ENCODE measurements at regions not wholly inside any gene's neighbourhood (a gene's known extent, or its start where the extent isn't known, plus 50 kb on each side); places are given as distances from the start of the nearest gene placed in this dataset.
"Not testable (repeated sequence)": the region's sequence is repeated elsewhere in the genome, so short reads cannot be mapped to it uniquely, and the experiment has no call there.

GRCh38 chr4:163693776-163694175 lies 199.3 kb downstream of the TMA16 start:
- no peaks in the 10 kb centered on the region for H3K27me3 ChIP-seq (replicated peaks; ENCODE audit: control insufficient read depth, insufficient read depth, low read length)
- H3K9ac ChIP-seq (ENCODE audit: low read length), result peak overlapping the region; percentile 25
- peaks cover 18% of the 10 kb centered on the region for H3K4me1 ChIP-seq (ENCODE audit: control insufficient read depth, insufficient read depth, low read length)
- DNase-seq (ENCODE audit: low read depth), result no peak
- no peaks in the 10 kb centered on the region for H3K9me3 ChIP-seq (ENCODE audit: control insufficient read depth, low read length)
- no peaks in the 10 kb centered on the region for H3K36me3 ChIP-seq (ENCODE audit: control insufficient read depth, insufficient read depth, low read length, severe bottlenecking)
- H3K4me3 ChIP-seq (ENCODE audit: low read length), result no peak overlapping the region

- no peak overlapping the region for H3K4me3 ChIP-seq (ENCODE audit: low read length)
- H3K36me3 ChIP-seq (ENCODE audit: control insufficient read depth, insufficient read depth, low read length, severe bottlenecking), result no peaks in the 10 kb centered on the region
- no peaks in the 10 kb centered on the region for H3K27me3 ChIP-seq (replicated peaks; ENCODE audit: control insufficient read depth, insufficient read depth, low read length)
- no peaks in the 10 kb centered on the region for H3K9me3 ChIP-seq (ENCODE audit: control insufficient read depth, low read length)
- no peak for DNase-seq (ENCODE audit: low read depth)
- H3K9ac ChIP-seq (ENCODE audit: low read length), result peak overlapping the region; percentile 25
- peaks cover 18% of the 10 kb centered on the region for H3K4me1 ChIP-seq (ENCODE audit: control insufficient read depth, insufficient read depth, low read length)
Observed at GRCh38 chr4:163694385-163694784, 199.9 kb downstream of the TMA16 start.

GRCh38 chr4:163697121-163697520 lies 202.6 kb downstream of the TMA16 start:
- Histone ChIP-seq H3K4me1 (ENCODE audit: control insufficient read depth, insufficient read depth, low read length) (peaks cover 18% of the 10 kb centered on the region), H3K27me3 (replicated peaks; ENCODE audit: control insufficient read depth, insufficient read depth, low read length) (no peaks in the 10 kb centered on the region), H3K9me3 (ENCODE audit: control insufficient read depth, low read length) (no peaks in the 10 kb centered on the region), H3K9ac (ENCODE audit: low read length) (no peak overlapping the region), H3K36me3 (ENCODE audit: control insufficient read depth, insufficient read depth, low read length, severe bottlenecking) (no peaks in the 10 kb centered on the region), H3K4me3 (ENCODE audit: low read length) (no peak overlapping the region)
- no peak for DNase-seq (ENCODE audit: low read depth)

- H3K4me3 ChIP-seq (ENCODE audit: low read length); H3K9me3 ChIP-seq (ENCODE audit: control insufficient read depth, low read length); H3K36me3 ChIP-seq (ENCODE audit: control insufficient read depth, insufficient read depth, low read length, severe bottlenecking); H3K9ac ChIP-seq (ENCODE audit: low read length); H3K27me3 ChIP-seq (replicated peaks; ENCODE audit: control insufficient read depth, insufficient read depth, low read length); H3K4me1 ChIP-seq (ENCODE audit: control insufficient read depth, insufficient read depth, low read length); DNase-seq (ENCODE audit: low read depth): not testable (repeated sequence)
Observed at GRCh38 chr4:163700383-163700782, 205.9 kb downstream of the TMA16 start.

- Histone ChIP-seq H3K27me3 (replicated peaks; ENCODE audit: control insufficient read depth, insufficient read depth, low read length) (no peaks in the 10 kb centered on the region), H3K9ac (ENCODE audit: low read length) (no peak overlapping the region), H3K4me3 (ENCODE audit: low read length) (no peak overlapping the region), H3K9me3 (ENCODE audit: control insufficient read depth, low read length) (no peaks in the 10 kb centered on the region), H3K36me3 (ENCODE audit: control insufficient read depth, insufficient read depth, low read length, severe bottlenecking) (no peaks in the 10 kb centered on the region), H3K4me1 (ENCODE audit: control insufficient read depth, insufficient read depth, low read length) (no peaks in the 10 kb centered on the region)
- DNase-seq (ENCODE audit: low read depth), result no peak
Observed at GRCh38 chr4:163701916-163702315, 207.4 kb downstream of the TMA16 start.

- H3K36me3 ChIP-seq (ENCODE audit: control insufficient read depth, insufficient read depth, low read length, severe bottlenecking), result no peaks in the 10 kb centered on the region
Observed at GRCh38 chr4:163702736-163703135, 208.2 kb downstream of the TMA16 start.

GRCh38 chr4:163703251-163703650 lies 208.8 kb downstream of the TMA16 start:
- no peak for DNase-seq (ENCODE audit: low read depth)
- H3K9ac ChIP-seq (ENCODE audit: low read length), result no peak overlapping the region
- no peaks in the 10 kb centered on the region for H3K4me1 ChIP-seq (ENCODE audit: control insufficient read depth, insufficient read depth, low read length)
- no peak overlapping the region for H3K4me3 ChIP-seq (ENCODE audit: low read length)
- H3K27me3 ChIP-seq (replicated peaks; ENCODE audit: control insufficient read depth, insufficient read depth, low read length), result no peaks in the 10 kb centered on the region
- H3K36me3 ChIP-seq (ENCODE audit: control insufficient read depth, insufficient read depth, low read length, severe bottlenecking), result no peaks in the 10 kb centered on the region
- no peaks in the 10 kb centered on the region for H3K9me3 ChIP-seq (ENCODE audit: control insufficient read depth, low read length)

More at GRCh38 chr4:163702736-163703135, 208.2 kb downstream of the TMA16 start:
- DNase-seq (ENCODE audit: low read depth), result no peak
- H3K9ac ChIP-seq (ENCODE audit: low read length), result no peak overlapping the region
- no peaks in the 10 kb centered on the region for H3K4me1 ChIP-seq (ENCODE audit: control insufficient read depth, insufficient read depth, low read length)
- no peaks in the 10 kb centered on the region for H3K9me3 ChIP-seq (ENCODE audit: control insufficient read depth, low read length)
- H3K4me3 ChIP-seq (ENCODE audit: low read length), result no peak overlapping the region
- no peaks in the 10 kb centered on the region for H3K27me3 ChIP-seq (replicated peaks; ENCODE audit: control insufficient read depth, insufficient read depth, low read length)

- no peak overlapping the region for H3K4me3 ChIP-seq (ENCODE audit: low read length)
- H3K27me3 ChIP-seq (replicated peaks; ENCODE audit: control insufficient read depth, insufficient read depth, low read length), result no peaks in the 10 kb centered on the region
- no peaks in the 10 kb centered on the region for H3K36me3 ChIP-seq (ENCODE audit: control insufficient read depth, insufficient read depth, low read length, severe bottlenecking)
- H3K9ac ChIP-seq (ENCODE audit: low read length), result no peak overlapping the region
- no peak for DNase-seq (ENCODE audit: low read depth)
- no peaks in the 10 kb centered on the region for H3K9me3 ChIP-seq (ENCODE audit: control insufficient read depth, low read length)
- no peaks in the 10 kb centered on the region for H3K4me1 ChIP-seq (ENCODE audit: control insufficient read depth, insufficient read depth, low read length)
Observed at GRCh38 chr4:163707873-163708272, 213.4 kb downstream of the TMA16 start.

GRCh38 chr4:163709601-163710000 lies 215.1 kb downstream of the TMA16 start:
- Histone ChIP-seq H3K36me3 (ENCODE audit: control insufficient read depth, insufficient read depth, low read length, severe bottlenecking) (no peaks in the 10 kb centered on the region), H3K9me3 (ENCODE audit: control insufficient read depth, low read length) (no peaks in the 10 kb centered on the region), H3K4me3 (ENCODE audit: low read length) (no peak overlapping the region), H3K9ac (ENCODE audit: low read length) (no peak overlapping the region), H3K27me3 (replicated peaks; ENCODE audit: control insufficient read depth, insufficient read depth, low read length) (no peaks in the 10 kb centered on the region), H3K4me1 (ENCODE audit: control insufficient read depth, insufficient read depth, low read length) (no peaks in the 10 kb centered on the region)
- DNase-seq (ENCODE audit: low read depth), result no peak

GRCh38 chr4:163710158-163710557 lies 215.7 kb downstream of the TMA16 start:
- H3K27me3 ChIP-seq (replicated peaks; ENCODE audit: control insufficient read depth, insufficient read depth, low read length), result no peaks in the 10 kb centered on the region
- no peak for DNase-seq (ENCODE audit: low read depth)

GRCh38 chr4:163724495-163724894 lies 230.0 kb downstream of the TMA16 start:
- not testable (repeated sequence) for H3K36me3 ChIP-seq (ENCODE audit: control insufficient read depth, insufficient read depth, low read length, severe bottlenecking); H3K4me1 ChIP-seq (ENCODE audit: control insufficient read depth, insufficient read depth, low read length); H3K4me3 ChIP-seq (ENCODE audit: low read length); H3K9me3 ChIP-seq (ENCODE audit: control insufficient read depth, low read length); H3K9ac ChIP-seq (ENCODE audit: low read length); DNase-seq (ENCODE audit: low read depth); H3K27me3 ChIP-seq (replicated peaks; ENCODE audit: control insufficient read depth, insufficient read depth, low read length)

More at GRCh38 chr4:163710158-163710557, 215.7 kb downstream of the TMA16 start:
- Histone ChIP-seq H3K9me3 (ENCODE audit: control insufficient read depth, low read length) (no peaks in the 10 kb centered on the region), H3K4me3 (ENCODE audit: low read length) (no peak overlapping the region), H3K4me1 (ENCODE audit: control insufficient read depth, insufficient read depth, low read length) (no peaks in the 10 kb centered on the region), H3K36me3 (ENCODE audit: control insufficient read depth, insufficient read depth, low read length, severe bottlenecking) (no peaks in the 10 kb centered on the region), H3K9ac (ENCODE audit: low read length) (no peak overlapping the region)

- DNase-seq (ENCODE audit: low read depth), result no peak
- no peaks in the 10 kb centered on the region for H3K9me3 ChIP-seq (ENCODE audit: control insufficient read depth, low read length)
- H3K4me1 ChIP-seq (ENCODE audit: control insufficient read depth, insufficient read depth, low read length), result no peaks in the 10 kb centered on the region
- H3K27me3 ChIP-seq (replicated peaks; ENCODE audit: control insufficient read depth, insufficient read depth, low read length), result no peaks in the 10 kb centered on the region
- no peaks in the 10 kb centered on the region for H3K36me3 ChIP-seq (ENCODE audit: control insufficient read depth, insufficient read depth, low read length, severe bottlenecking)
- H3K9ac ChIP-seq (ENCODE audit: low read length), result no peak overlapping the region
- H3K4me3 ChIP-seq (ENCODE audit: low read length), result no peak overlapping the region
Observed at GRCh38 chr4:163726641-163727040, 232.2 kb downstream of the TMA16 start.

Data from adipocyte (in vitro differentiated cells).